ENCODE measurements at regions not wholly inside any gene's neighbourhood (a gene's known extent, or its start where the extent isn't known, plus 50 kb on each side); places are given as distances from the start of the nearest gene placed in this dataset.

- TF ChIP-seq YY1 (IDR thresholded peaks at IDR 0.05; ENCODE audit: insufficient read depth, insufficient read length), result no peak
- no peak for TF ChIP-seq ZNF274 (IDR thresholded peaks at IDR 0.05; ENCODE audit: low read depth, low read length)
Observed at GRCh38 chr13:67489016-67489415, 258.9 kb upstream of the PCDH9 start.
